Kidney (tissue), 13 donors: ENCODE measurements at regions not wholly inside any gene's neighbourhood (a gene's known extent, or its start where the extent isn't known, plus 50 kb on each side); places are given as distances from the start of the nearest gene placed in this dataset.
A peak's percentile ranks its signal among the peaks of the same experiment; 100 is the strongest.
"Not testable (repeated sequence)": the region's sequence is repeated elsewhere in the genome, so short reads cannot be mapped to it uniquely, and the experiment has no call there.

ENCODE experiments used
- DNase-seq, 5 donors: peaks; one replicate each; pipeline ENCODE4 v3.0.0-alpha.2; 2013 to 2020
- FAIRE-seq: peaks from 2 replicates; lab custom pipeline; 2012; peaks lifted over from hg19 to GRCh38; lab: Jason Lieb, UNC
- H3K27ac ChIP-seq, 2 donors: one replicate each; pipeline ENCODE4 v1.7.0; 2013; ENCODE audit warnings: low read depth in 2 of 2, low read length in 2 of 2, inconsistent platforms in 1 of 2
- H3K27me3 ChIP-seq: one replicate; pipeline ENCODE4 v1.7.1; 2013; ENCODE audit warnings: low read length, inconsistent platforms; ENCODE audit not compliant: control insufficient read depth, insufficient read depth
- H3K36me3 ChIP-seq, 3 donors: one replicate each; pipeline versions ENCODE4 v1.7.0 to v1.7.1; 2013; ENCODE audit warnings: low read length in 3 of 3, control low read depth in 1 of 3, inconsistent platforms in 1 of 3; ENCODE audit not compliant: insufficient read depth in 3 of 3, control insufficient read depth in 2 of 3
- H3K4me1 ChIP-seq, 3 donors: one replicate each; pipeline versions ENCODE4 v1.7.0 to v1.7.1; 2013; ENCODE audit warnings: low read length in 3 of 3, inconsistent platforms in 1 of 3, low read depth in 1 of 3; ENCODE audit not compliant: control insufficient read depth in 2 of 3, insufficient read depth in 2 of 3
- H3K4me3 ChIP-seq, 3 donors: one replicate each; pipeline versions ENCODE4 v1.7.0 to v1.8.1; 2013; ENCODE audit warnings: low read length in 3 of 3, control low read depth in 1 of 3, inconsistent platforms in 1 of 3
- H3K9ac ChIP-seq, 3 donors: one replicate each; pipeline versions ENCODE4 v1.7.0 to v1.7.1; 2013; ENCODE audit warnings: low read length in 3 of 3, control low read depth in 1 of 3, inconsistent platforms in 1 of 3
- H3K9me3 ChIP-seq, 3 donors: one replicate each; pipeline versions ENCODE4 v1.7.0 to v1.7.1; 2013; ENCODE audit warnings: low read length in 3 of 3, control low read depth in 1 of 3, inconsistent platforms in 1 of 3; ENCODE audit not compliant: control insufficient read depth in 2 of 3, insufficient read depth in 1 of 3
- intact Hi-C: fragments of 100-400 bp; cut with DNase I; formaldehyde crosslinking; loops from one replicate; pipeline ENCODE4 v1.11.1; 2022
- TF ChIP-seq, protein P1 (sequence below): IDR thresholded peaks from 3 replicates; pipeline ENCODE4 v1.5.1; 2012; ENCODE audit warnings: mild to moderate bottlenecking, moderate library complexity, borderline replicate concordance; ENCODE audit not compliant: insufficient read depth; ENCODE audit errors: extremely low read depth
- donor health status: control.
- donor health status: control.
- donor health status: control.
- donor health status: control.
- donor health status: control.
- donor health status: DM: yes; HTN: yes; CAD: no.
- donor health status: Normal renal cell carcinoma (clear cell type).

DNA sequence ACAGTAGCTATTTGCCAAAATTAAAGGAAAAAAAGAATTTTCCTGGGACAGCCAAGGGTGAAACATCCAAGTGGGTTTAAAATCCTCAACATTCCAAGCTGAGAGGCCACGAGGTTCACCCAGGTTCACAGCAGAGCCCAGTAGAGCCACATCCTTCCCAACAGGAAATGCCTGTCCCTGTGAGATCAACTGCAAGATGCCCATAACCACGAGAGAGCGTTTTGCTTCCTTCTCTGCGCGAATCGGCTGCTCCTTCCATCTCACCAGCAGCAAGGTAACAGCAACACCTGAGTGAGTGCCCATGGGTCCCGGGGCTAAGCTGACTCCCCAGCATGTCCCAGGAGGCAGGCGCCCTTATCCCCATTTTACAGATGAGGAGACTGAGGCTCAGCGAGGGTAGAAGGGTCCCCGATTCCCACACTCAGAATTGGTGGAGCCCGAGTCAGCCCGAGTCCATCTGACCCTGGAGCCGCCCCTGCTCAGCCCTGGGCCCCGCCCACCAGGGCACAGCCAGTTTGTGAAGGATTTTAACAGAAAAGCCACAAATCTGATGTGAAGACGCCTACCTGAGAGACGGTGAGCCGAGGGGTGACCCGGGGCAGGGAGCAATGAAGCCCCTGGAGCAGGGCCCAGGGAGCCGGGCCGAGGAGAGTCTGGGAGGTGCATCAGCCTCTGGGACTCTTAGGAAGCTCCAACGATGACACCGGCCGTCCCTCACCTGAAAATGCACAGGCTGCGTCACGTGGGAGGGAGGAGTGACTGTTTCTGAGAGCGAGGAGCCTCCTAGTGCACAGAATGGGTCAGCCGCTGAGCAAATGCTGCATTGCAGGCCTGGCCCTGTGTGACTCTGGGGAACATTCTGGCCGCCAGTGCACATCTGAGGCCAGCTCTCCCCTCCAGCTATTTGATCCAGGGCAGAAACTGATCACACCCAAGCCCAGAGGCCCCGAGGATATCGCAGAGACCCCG, 236.9 kb upstream of the SFSWAP start:
- intact Hi-C loops, result no loop called here
- DNase-seq, result no peak
- TF ChIP-seq, protein P1, sequence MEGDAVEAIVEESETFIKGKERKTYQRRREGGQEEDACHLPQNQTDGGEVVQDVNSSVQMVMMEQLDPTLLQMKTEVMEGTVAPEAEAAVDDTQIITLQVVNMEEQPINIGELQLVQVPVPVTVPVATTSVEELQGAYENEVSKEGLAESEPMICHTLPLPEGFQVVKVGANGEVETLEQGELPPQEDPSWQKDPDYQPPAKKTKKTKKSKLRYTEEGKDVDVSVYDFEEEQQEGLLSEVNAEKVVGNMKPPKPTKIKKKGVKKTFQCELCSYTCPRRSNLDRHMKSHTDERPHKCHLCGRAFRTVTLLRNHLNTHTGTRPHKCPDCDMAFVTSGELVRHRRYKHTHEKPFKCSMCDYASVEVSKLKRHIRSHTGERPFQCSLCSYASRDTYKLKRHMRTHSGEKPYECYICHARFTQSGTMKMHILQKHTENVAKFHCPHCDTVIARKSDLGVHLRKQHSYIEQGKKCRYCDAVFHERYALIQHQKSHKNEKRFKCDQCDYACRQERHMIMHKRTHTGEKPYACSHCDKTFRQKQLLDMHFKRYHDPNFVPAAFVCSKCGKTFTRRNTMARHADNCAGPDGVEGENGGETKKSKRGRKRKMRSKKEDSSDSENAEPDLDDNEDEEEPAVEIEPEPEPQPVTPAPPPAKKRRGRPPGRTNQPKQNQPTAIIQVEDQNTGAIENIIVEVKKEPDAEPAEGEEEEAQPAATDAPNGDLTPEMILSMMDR, result no peak
- Histone ChIP-seq H3K9ac (no peak overlapping the region), H3K27ac (no peak overlapping the region), H3K4me3 (no peak overlapping the region), H3K4me1 (no peaks in the 10 kb centered on the region), H3K27me3 (no peaks in the 10 kb centered on the region), H3K36me3 (no peaks in the 10 kb centered on the region), H3K9me3 (peaks cover 0 to 2% (median 0%) of the 10 kb centered on the region in 3 donors)
- FAIRE-seq, result no peak

DNA sequence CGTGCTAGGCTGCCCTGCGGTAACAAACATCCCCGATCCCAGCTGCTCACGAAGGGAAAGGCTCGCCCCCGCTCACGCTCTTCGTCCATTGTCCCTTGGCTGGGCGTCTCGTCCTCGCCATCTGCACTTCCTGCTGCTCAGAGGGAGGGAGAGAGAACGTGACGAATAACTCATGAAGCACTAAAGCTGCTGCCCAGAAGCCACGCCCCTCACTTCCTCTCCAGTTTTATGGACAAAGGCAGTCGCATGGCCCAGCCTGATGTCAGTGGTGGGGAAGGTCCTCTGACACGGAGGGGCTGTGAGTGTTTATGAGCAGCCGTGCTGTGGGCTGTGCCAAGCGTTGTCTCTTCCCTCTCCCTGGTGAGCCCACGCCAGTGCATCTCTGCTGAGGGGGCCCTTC, 235.9 kb upstream of the SFSWAP start:
- H3K4me3 ChIP-seq, H3K4me1 ChIP-seq, intact Hi-C loops, H3K9ac ChIP-seq, H3K27me3 ChIP-seq, FAIRE-seq, H3K36me3 ChIP-seq, DNase-seq, H3K27ac ChIP-seq, H3K9me3 ChIP-seq: not testable (repeated sequence)

DNA sequence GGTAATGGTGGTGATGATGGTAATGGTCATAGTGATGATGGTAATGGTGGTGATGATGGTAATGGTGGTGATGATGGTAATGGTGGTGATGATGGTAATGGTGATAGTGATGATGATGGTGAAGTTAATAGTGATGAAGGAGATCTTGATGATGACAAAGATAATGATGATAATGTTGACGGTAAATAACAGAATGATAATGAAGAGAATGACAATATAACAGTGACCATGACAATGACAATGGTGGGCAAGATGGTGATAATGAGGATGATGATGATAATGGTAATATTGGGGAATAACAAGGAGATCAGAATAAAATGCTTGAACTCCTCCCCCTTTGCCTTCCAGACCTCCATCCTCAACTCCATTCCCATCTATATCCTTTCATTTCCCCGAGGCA, 233.3 kb upstream of the SFSWAP start:
- Histone ChIP-seq H3K4me3 (no peak overlapping the region), H3K4me1 (no peaks in the 10 kb centered on the region), H3K27me3 (no peaks in the 10 kb centered on the region), H3K9me3 (peaks cover 0 to 2% (median 0%) of the 10 kb centered on the region in 3 donors), H3K27ac (no peak overlapping the region), H3K9ac (no peak overlapping the region), H3K36me3 (no peaks in the 10 kb centered on the region)
- intact Hi-C loops, result no loop called here
- no peak for DNase-seq
- FAIRE-seq, result peak; percentile 98
- TF ChIP-seq, protein P1, result no peak

DNA sequence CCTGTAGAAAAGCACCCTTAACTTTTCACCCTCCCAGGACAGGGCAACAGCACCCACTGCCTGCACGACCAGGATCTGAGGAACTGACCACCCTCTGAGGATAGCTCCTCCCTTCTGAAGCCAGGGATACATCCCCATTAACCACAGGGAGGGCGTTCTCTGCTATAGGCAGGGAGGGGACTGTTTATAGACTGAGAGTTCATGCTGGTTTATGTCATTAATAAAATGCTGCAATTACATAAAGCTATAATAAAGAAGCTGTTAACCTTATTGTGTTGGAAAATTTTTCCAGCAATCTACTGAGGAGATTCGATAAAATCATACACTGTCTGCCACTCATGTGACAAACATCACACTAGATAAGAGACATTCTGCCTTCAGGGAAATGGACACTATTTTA, 232.4 kb upstream of the SFSWAP start:
- Histone ChIP-seq H3K27ac (no peak overlapping the region), H3K9ac (no peak overlapping the region), H3K36me3 (no peaks in the 10 kb centered on the region), H3K9me3 (peaks cover 0 to 2% (median 0%) of the 10 kb centered on the region in 3 donors), H3K27me3 (no peaks in the 10 kb centered on the region), H3K4me3 (no peak overlapping the region), H3K4me1 (no peaks in the 10 kb centered on the region)
- intact Hi-C loops, result no loop called here
- TF ChIP-seq, protein P1, result no peak
- no peak for FAIRE-seq
- no peak for DNase-seq
